K562 (cell line): ENCODE measurements at regions not wholly inside any gene's neighbourhood (a gene's known extent, or its start where the extent isn't known, plus 50 kb on each side); places are given as distances from the start of the nearest gene placed in this dataset.

ENCODE experiments used
- ATAC-seq: fragments of 200-7000 bp; cut with Tn5 transposase; 3 replicates; pipeline ENCODE4 v1.9.1; 2020; ENCODE audit warnings: moderate library complexity
- BruUV-seq: library from RNA; stranded (reverse); fragments of 400-500 nt; replicated peaks from 2 replicates; lab custom pipeline; 2021; lab: Mats Ljungman, UMichigan
- CTCF ChIA-PET: fragments of 300-600 bp; formaldehyde crosslinking; extraction: SDS; loops from one replicate; lab custom pipeline; 2021; ENCODE audit warnings: low intra/inter-chr PET ratio; lab: Yijun Ruan, JAX
- POLR2A ChIA-PET: fragments of 300-600, 350-650 bp; sonication (Branson Sonifier 250); formaldehyde crosslinking; extraction: SDS; loops from one replicate; lab custom pipeline; 2021; ENCODE audit warnings: antibody characterized with exemption, inconsistent platforms; lab: Yijun Ruan, JAX
- DNase-seq, 4 experiments: peaks; one replicate each; pipeline versions ENCODE4 v3.0.0 to v3.0.0-alpha.2; 2011 to 2018; ENCODE audit warnings: low spot score in 3 of 4, mixed read lengths in 3 of 4; ENCODE audit errors: extremely low read depth in 1 of 4
- FAIRE-seq: peaks from 2 replicates; lab custom pipeline; 2011; peaks lifted over from hg19 to GRCh38; lab: Jason Lieb, UNC
- H2AFZ ChIP-seq: 2 replicates; pipeline ENCODE4 v1.6.0; 2011; ENCODE audit warnings: low read depth, low read length, control low read depth, inconsistent platforms
- H3K27ac ChIP-seq: fragments of 200-600 bp; 3 replicates; pipeline ENCODE4 v1.8.0; 2011; ENCODE audit warnings: low read depth, mild to moderate bottlenecking, control low read depth, inconsistent platforms, low read length, moderate library complexity, mixed read lengths; ENCODE audit errors: extremely low read depth
- H3K27me3 ChIP-seq, 2 experiments: fragments of 300-600 bp in 1 of 2; 2 replicates in 1 of 2; 3 replicates in 1 of 2; pipeline versions ENCODE4 v1.6.0 to v1.8.0; 2011; ENCODE audit warnings: inconsistent platforms in 2 of 2, low read length in 2 of 2, mild to moderate bottlenecking in 1 of 2, mixed read lengths in 1 of 2, moderate library complexity in 1 of 2; ENCODE audit not compliant: control insufficient read depth in 2 of 2, insufficient read depth in 2 of 2
- H3K36me3 ChIP-seq: fragments of 300-600 bp; 3 replicates; pipeline ENCODE4 v1.8.0; 2011; ENCODE audit warnings: mild to moderate bottlenecking, low read length, inconsistent platforms; ENCODE audit not compliant: control insufficient read depth, insufficient read depth
- H3K4me1 ChIP-seq, 2 experiments: fragments of 200-600 bp in 1 of 2; replicated peaks in 1 of 2; 2 replicates in 1 of 2; 3 replicates in 1 of 2; pipeline versions ENCODE4 v1.5.1 to v1.8.0; 2011; ENCODE audit warnings: inconsistent platforms in 2 of 2, low read length in 2 of 2, mild to moderate bottlenecking in 1 of 2, mixed read lengths in 1 of 2, moderate library complexity in 1 of 2; ENCODE audit not compliant: control insufficient read depth in 2 of 2, insufficient read depth in 2 of 2
- H3K4me2 ChIP-seq: 2 replicates; pipeline ENCODE4 v1.6.1; 2011; ENCODE audit warnings: low read length, control low read depth, inconsistent platforms, mixed read lengths; ENCODE audit not compliant: insufficient read depth
- H3K4me3 ChIP-seq: fragments of 200-600 bp; sonication (generic), shearing (Covaris generic); 2 replicates; pipeline ENCODE4 v1.5.1; 2016; ENCODE audit warnings: control low read depth, inconsistent platforms
- H3K79me2 ChIP-seq: fragments of 200-600 bp; 3 replicates; pipeline ENCODE4 v1.8.0; 2011; ENCODE audit warnings: low read length, inconsistent platforms; ENCODE audit not compliant: control insufficient read depth, insufficient read depth
- H3K9ac ChIP-seq, 2 experiments: 2 replicates each; pipeline versions ENCODE4 v1.6.0 to v1.6.1; 2011; ENCODE audit warnings: low read depth in 2 of 2, low read length in 2 of 2, control low read depth in 1 of 2, inconsistent platforms in 1 of 2, mild to moderate bottlenecking in 1 of 2, mixed read lengths in 1 of 2; ENCODE audit not compliant: insufficient read depth in 1 of 2
- H3K9me1 ChIP-seq: one replicate; pipeline ENCODE4 v1.6.0; 2011; ENCODE audit warnings: inconsistent platforms, mild to moderate bottlenecking, low read length, moderate library complexity; ENCODE audit not compliant: control insufficient read depth, insufficient read depth
- H3K9me3 ChIP-seq: replicated peaks from 2 replicates; pipeline ENCODE4 v1.5.1; 2011; ENCODE audit warnings: low read depth, low read length, inconsistent platforms; ENCODE audit not compliant: control insufficient read depth, insufficient read depth
- H4K20me1 ChIP-seq: replicated peaks from 2 replicates; pipeline ENCODE4 v1.6.1; 2011; ENCODE audit warnings: low read length, inconsistent platforms, mixed read lengths; ENCODE audit not compliant: control insufficient read depth, insufficient read depth
- BRD4 ChIP-seq: fragments of 200-600 bp; sonication (generic); IDR thresholded peaks from 2 replicates; pipeline ENCODE4 v1.6.1; 2017; ENCODE audit warnings: inconsistent platforms
- KAT7 ChIP-seq: sonication (generic); formaldehyde crosslinking; IDR thresholded peaks from 2 replicates; pipeline ENCODE4 v1.8.0; 2022; ENCODE audit warnings: missing genetic modification reagents, mild to moderate bottlenecking, borderline replicate concordance
- MAFG ChIP-seq: fragments of 450-650 bp; conservative IDR thresholded peaks from 2 replicates; pipeline ENCODE4 v1.6.1; 2016; ENCODE audit warnings: missing genetic modification characterization, missing compliant biosample characterization
- MECOM ChIP-seq: fragments of 250-450 bp; sonication (Bioruptor Pico); IDR thresholded peaks from 2 replicates; pipeline ENCODE4 v1.8.0; 2022; ENCODE audit warnings: inconsistent platforms
- MEIS2 ChIP-seq: fragments of 450-650 bp; IDR thresholded peaks from 2 replicates; pipeline ENCODE4 v1.6.1; 2014; ENCODE audit warnings: mild to moderate bottlenecking; ENCODE audit not compliant: partially characterized antibody
- NELFE ChIP-seq: IDR thresholded peaks from 2 replicates; pipeline ENCODE4 v1.6.1; 2011; ENCODE audit warnings: mild to moderate bottlenecking; ENCODE audit not compliant: insufficient read depth, insufficient read length
- NFRKB ChIP-seq: fragments of 450-650 bp; IDR thresholded peaks from 2 replicates; pipeline ENCODE4 v1.6.1; 2016; ENCODE audit warnings: low read depth
- RNF2 ChIP-seq: sonication (generic); IDR thresholded peaks from 2 replicates; pipeline ENCODE4 v1.6.1; 2016
- TBL1XR1 ChIP-seq, 2 experiments: IDR thresholded peaks; 2 replicates each; pipeline ENCODE4 v1.6.1; 2012; ENCODE audit warnings: improper control_type of control experiment in 2 of 2, low read length in 2 of 2, mild to moderate bottlenecking in 1 of 2
- WHSC1 ChIP-seq: IDR thresholded peaks from one replicate; pipeline ENCODE4 v1.6.1; 2012; ENCODE audit warnings: low read length, control low read depth, inconsistent platforms
- ZC3H11A ChIP-seq: IDR thresholded peaks from 2 replicates; pipeline ENCODE4 v1.6.1; 2012; ENCODE audit warnings: low read depth, low read length, improper control_type of control experiment
- ZNF24 ChIP-seq: fragments of 450-650 bp; IDR thresholded peaks from 2 replicates; pipeline ENCODE4 v1.6.1; 2016
- ZNF57 ChIP-seq: fragments of 450-650 bp; formaldehyde crosslinking; IDR thresholded peaks from 2 replicates; pipeline ENCODE4 v1.4.0; 2020; ENCODE audit warnings: mild to moderate bottlenecking, moderate library complexity
- ZNF778 ChIP-seq: fragments of 450-650 bp; formaldehyde crosslinking; IDR thresholded peaks from 2 replicates; pipeline ENCODE4 v1.4.0; 2020; ENCODE audit warnings: mild to moderate bottlenecking, moderate library complexity
- WGBS: fragments of 100-300 bp; shearing (Covaris generic); methylation state at CpG from one replicate; pipeline ENCODE4 v1.1.6; 2016; ENCODE audit warnings: low coverage, mixed read lengths; ENCODE audit not compliant: insufficient coverage; ENCODE audit errors: missing lambda C conversion rate; 5-methylcytosine and 5-hydroxymethylcytosine counted together
- in situ Hi-C: fragments of 300-500 bp; cut with MboI; formaldehyde crosslinking; loops from 4 replicates; pipeline ENCODE4 v1.15.0; 2018; ENCODE audit warnings: inconsistent platforms, mixed read lengths
- intact Hi-C: fragments of 100-400 bp; cut with micrococcal nuclease; formaldehyde crosslinking; loops from 2 replicates; pipeline ENCODE4 v1.14.2; 2022
- TF ChIP-seq, protein P1 (sequence below): sonication (generic); formaldehyde crosslinking; IDR thresholded peaks from 2 replicates; pipeline ENCODE4 v1.8.0; 2023; ENCODE audit warnings: missing genetic modification reagents, mild to moderate bottlenecking, borderline replicate concordance
- TF ChIP-seq, protein P2 (sequence below): sonication (generic); formaldehyde crosslinking; IDR thresholded peaks from 2 replicates; pipeline ENCODE4 v1.8.0; 2022; ENCODE audit warnings: mild to moderate bottlenecking, missing genetic modification reagents

DNA sequence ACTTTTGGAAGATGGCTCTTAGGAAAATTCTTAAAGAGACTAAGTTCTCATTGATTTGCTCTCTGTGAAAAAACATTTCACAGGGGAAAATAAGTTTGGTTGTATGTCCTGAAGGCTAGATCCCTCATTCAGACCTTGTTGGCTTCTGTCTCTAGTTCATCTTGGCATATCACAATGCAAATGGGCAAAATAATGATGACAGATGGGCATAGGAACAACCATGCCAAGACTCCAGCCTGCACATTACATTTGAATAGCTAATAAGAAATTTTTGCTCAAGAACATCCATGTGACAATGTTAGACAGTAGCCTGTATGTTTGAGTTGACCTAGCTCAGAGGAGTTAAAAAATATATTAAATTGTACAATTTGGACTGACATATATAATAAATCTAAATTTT is 292.9 kb downstream of the PLA2G4A start (continued):
- TF ChIP-seq, protein P1, sequence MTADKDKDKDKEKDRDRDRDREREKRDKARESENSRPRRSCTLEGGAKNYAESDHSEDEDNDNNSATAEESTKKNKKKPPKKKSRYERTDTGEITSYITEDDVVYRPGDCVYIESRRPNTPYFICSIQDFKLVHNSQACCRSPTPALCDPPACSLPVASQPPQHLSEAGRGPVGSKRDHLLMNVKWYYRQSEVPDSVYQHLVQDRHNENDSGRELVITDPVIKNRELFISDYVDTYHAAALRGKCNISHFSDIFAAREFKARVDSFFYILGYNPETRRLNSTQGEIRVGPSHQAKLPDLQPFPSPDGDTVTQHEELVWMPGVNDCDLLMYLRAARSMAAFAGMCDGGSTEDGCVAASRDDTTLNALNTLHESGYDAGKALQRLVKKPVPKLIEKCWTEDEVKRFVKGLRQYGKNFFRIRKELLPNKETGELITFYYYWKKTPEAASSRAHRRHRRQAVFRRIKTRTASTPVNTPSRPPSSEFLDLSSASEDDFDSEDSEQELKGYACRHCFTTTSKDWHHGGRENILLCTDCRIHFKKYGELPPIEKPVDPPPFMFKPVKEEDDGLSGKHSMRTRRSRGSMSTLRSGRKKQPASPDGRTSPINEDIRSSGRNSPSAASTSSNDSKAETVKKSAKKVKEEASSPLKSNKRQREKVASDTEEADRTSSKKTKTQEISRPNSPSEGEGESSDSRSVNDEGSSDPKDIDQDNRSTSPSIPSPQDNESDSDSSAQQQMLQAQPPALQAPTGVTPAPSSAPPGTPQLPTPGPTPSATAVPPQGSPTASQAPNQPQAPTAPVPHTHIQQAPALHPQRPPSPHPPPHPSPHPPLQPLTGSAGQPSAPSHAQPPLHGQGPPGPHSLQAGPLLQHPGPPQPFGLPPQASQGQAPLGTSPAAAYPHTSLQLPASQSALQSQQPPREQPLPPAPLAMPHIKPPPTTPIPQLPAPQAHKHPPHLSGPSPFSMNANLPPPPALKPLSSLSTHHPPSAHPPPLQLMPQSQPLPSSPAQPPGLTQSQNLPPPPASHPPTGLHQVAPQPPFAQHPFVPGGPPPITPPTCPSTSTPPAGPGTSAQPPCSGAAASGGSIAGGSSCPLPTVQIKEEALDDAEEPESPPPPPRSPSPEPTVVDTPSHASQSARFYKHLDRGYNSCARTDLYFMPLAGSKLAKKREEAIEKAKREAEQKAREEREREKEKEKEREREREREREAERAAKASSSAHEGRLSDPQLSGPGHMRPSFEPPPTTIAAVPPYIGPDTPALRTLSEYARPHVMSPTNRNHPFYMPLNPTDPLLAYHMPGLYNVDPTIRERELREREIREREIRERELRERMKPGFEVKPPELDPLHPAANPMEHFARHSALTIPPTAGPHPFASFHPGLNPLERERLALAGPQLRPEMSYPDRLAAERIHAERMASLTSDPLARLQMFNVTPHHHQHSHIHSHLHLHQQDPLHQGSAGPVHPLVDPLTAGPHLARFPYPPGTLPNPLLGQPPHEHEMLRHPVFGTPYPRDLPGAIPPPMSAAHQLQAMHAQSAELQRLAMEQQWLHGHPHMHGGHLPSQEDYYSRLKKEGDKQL (CRISPR knock-in tag), result no peak
- TF ChIP-seq ZC3H11A (no peak), KAT7 (CRISPR knock-in tag) (no peak), TBL1XR1 (IDR thresholded peaks at IDR 0.05; ENCODE audit: low read length in 2 of 2) (no peak), MEIS2 (no peak), ZNF24 (no peak)
- TF ChIP-seq, all 486 proteins: peak for 0

DNA sequence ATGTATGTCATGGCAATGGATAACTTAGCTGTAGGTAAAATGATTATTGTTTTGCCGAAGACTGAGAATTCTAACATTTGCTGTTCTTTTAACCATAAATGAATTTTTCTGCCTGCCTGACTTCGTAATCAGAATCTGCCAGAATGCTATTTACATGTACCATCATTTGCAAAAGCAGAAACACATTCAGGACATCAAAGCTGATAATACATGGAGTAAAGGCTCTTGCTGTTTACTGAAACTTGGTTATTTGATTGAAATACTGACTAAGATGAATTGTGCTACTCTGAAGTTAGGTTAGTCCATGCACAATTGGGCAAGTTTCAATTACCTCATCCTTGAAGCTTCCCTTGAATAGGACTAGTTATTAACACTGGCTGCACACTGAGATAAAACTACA is 293.8 kb downstream of the PLA2G4A start:
- Histone ChIP-seq H3K4me3 (no peak overlapping the region), H3K9me1 (no peaks in the 10 kb centered on the region), H3K27ac (no peak overlapping the region), H4K20me1 (no peaks in the 10 kb centered on the region), H3K4me2 (no peak overlapping the region), H2AFZ (no peak overlapping the region), H3K27me3 (no peaks in the 10 kb centered on the region), H3K4me1 (no peaks in the 10 kb centered on the region), H3K36me3 (no peaks in the 10 kb centered on the region), H3K79me2 (no peaks in the 10 kb centered on the region), H3K9ac (no peak overlapping the region), H3K9me3 (no peaks in the 10 kb centered on the region)
- CTCF ChIA-PET, result no interaction called here
- intact Hi-C loops, result no loop called here
- FAIRE-seq (no peak), DNase-seq (no peak), ATAC-seq (no peak)
- WGBS, result 19% methylated on average over 2 of the region's 2 CpGs
- BruUV-seq, result no TSS peak
- POLR2A ChIA-PET, result no interaction called here
- in situ Hi-C loops, result no loop called here
- TF ChIP-seq ZNF57 (CRISPR knock-in tag), result no peak
- no peak for TF ChIP-seq WHSC1
- TF ChIP-seq, protein P2, sequence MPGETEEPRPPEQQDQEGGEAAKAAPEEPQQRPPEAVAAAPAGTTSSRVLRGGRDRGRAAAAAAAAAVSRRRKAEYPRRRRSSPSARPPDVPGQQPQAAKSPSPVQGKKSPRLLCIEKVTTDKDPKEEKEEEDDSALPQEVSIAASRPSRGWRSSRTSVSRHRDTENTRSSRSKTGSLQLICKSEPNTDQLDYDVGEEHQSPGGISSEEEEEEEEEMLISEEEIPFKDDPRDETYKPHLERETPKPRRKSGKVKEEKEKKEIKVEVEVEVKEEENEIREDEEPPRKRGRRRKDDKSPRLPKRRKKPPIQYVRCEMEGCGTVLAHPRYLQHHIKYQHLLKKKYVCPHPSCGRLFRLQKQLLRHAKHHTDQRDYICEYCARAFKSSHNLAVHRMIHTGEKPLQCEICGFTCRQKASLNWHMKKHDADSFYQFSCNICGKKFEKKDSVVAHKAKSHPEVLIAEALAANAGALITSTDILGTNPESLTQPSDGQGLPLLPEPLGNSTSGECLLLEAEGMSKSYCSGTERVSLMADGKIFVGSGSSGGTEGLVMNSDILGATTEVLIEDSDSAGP (CRISPR knock-in tag), result no peak
- no peak for TF ChIP-seq MECOM (CRISPR knock-in tag)
- no peak for TF ChIP-seq MAFG (tag)
- TF ChIP-seq NFRKB, result no peak
- no peak for TF ChIP-seq ZNF778 (CRISPR knock-in tag)
- TF ChIP-seq BRD4, result no peak
- TF ChIP-seq NELFE, result no peak
- no peak for TF ChIP-seq RNF2
